ENCODE measurements at regions not wholly inside any gene's neighbourhood (a gene's known extent, or its start where the extent isn't known, plus 50 kb on each side); places are given as distances from the start of the nearest gene placed in this dataset.
"Not testable (repeated sequence)": the region's sequence is repeated elsewhere in the genome, so short reads cannot be mapped to it uniquely, and the experiment has no call there.

- Histone ChIP-seq H3K27ac (ENCODE audit: low read depth, low read length) (no peak overlapping the region), H3K4me3 (ENCODE audit: low read depth in 1 of 2, low read length in 2 of 2) (no peak overlapping the region), H3K27me3 (ENCODE audit: control insufficient read depth in 1 of 2, insufficient read depth in 2 of 2, low read length in 2 of 2) (no peaks in the 10 kb centered on the region), H3K9me3 (ENCODE audit: control insufficient read depth in 1 of 2, low read length in 2 of 2) (no peaks in the 10 kb centered on the region), H3K36me3 (ENCODE audit: control insufficient read depth in 1 of 2, insufficient read depth in 2 of 2, low read length in 2 of 2) (no peaks in the 10 kb centered on the region), H3K9ac (ENCODE audit: low read depth in 1 of 2, low read length in 2 of 2) (no peak overlapping the region), H3K4me1 (ENCODE audit: control insufficient read depth in 1 of 2, insufficient read depth in 2 of 2, low read length in 2 of 2) (no peaks in the 10 kb centered on the region)
Observed at GRCh38 chr3:18199757-18200156, 225.4 kb downstream of the SATB1 start.

GRCh38 chr3:18195836-18196235 lies 229.3 kb downstream of the SATB1 start:
- Histone ChIP-seq H3K9me3 (ENCODE audit: control insufficient read depth in 1 of 2, low read length in 2 of 2) (no peaks in the 10 kb centered on the region), H3K27me3 (ENCODE audit: control insufficient read depth in 1 of 2, insufficient read depth in 2 of 2, low read length in 2 of 2) (no peaks in the 10 kb centered on the region), H3K4me3 (ENCODE audit: low read depth in 1 of 2, low read length in 2 of 2) (no peak overlapping the region), H3K36me3 (ENCODE audit: control insufficient read depth in 1 of 2, insufficient read depth in 2 of 2, low read length in 2 of 2) (no peaks in the 10 kb centered on the region), H3K9ac (ENCODE audit: low read depth in 1 of 2, low read length in 2 of 2) (no peak overlapping the region), H3K27ac (ENCODE audit: low read depth, low read length) (no peak overlapping the region), H3K4me1 (ENCODE audit: control insufficient read depth in 1 of 2, insufficient read depth in 2 of 2, low read length in 2 of 2) (no peaks in the 10 kb centered on the region)

GRCh38 chr3:18194431-18194830 lies 230.7 kb downstream of the SATB1 start:
- H3K9ac ChIP-seq (ENCODE audit: low read depth in 1 of 2, low read length in 2 of 2): no peak overlapping the region
- no peaks in the 10 kb centered on the region for H3K27me3 ChIP-seq (ENCODE audit: control insufficient read depth in 1 of 2, insufficient read depth in 2 of 2, low read length in 2 of 2)
- no peaks in the 10 kb centered on the region for H3K4me1 ChIP-seq (ENCODE audit: control insufficient read depth in 1 of 2, insufficient read depth in 2 of 2, low read length in 2 of 2)
- H3K4me3 ChIP-seq (ENCODE audit: low read depth in 1 of 2, low read length in 2 of 2): no peak overlapping the region
- H3K9me3 ChIP-seq (ENCODE audit: control insufficient read depth in 1 of 2, low read length in 2 of 2): no peaks in the 10 kb centered on the region
- no peak overlapping the region for H3K27ac ChIP-seq (ENCODE audit: low read depth, low read length)
- no peaks in the 10 kb centered on the region for H3K36me3 ChIP-seq (ENCODE audit: control insufficient read depth in 1 of 2, insufficient read depth in 2 of 2, low read length in 2 of 2)

GRCh38 chr3:18190646-18191045 lies 234.5 kb downstream of the SATB1 start:
- H3K9ac ChIP-seq (ENCODE audit: low read depth in 1 of 2, low read length in 2 of 2): no peak overlapping the region
- H3K4me3 ChIP-seq (ENCODE audit: low read depth in 1 of 2, low read length in 2 of 2): no peak overlapping the region
- H3K27ac ChIP-seq (ENCODE audit: low read depth, low read length): no peak overlapping the region
- no peaks in the 10 kb centered on the region for H3K9me3 ChIP-seq (ENCODE audit: control insufficient read depth in 1 of 2, low read length in 2 of 2)
- H3K36me3 ChIP-seq (ENCODE audit: control insufficient read depth in 1 of 2, insufficient read depth in 2 of 2, low read length in 2 of 2): no peaks in the 10 kb centered on the region
- H3K27me3 ChIP-seq (ENCODE audit: control insufficient read depth in 1 of 2, insufficient read depth in 2 of 2, low read length in 2 of 2): no peaks in the 10 kb centered on the region
- H3K4me1 ChIP-seq (ENCODE audit: control insufficient read depth in 1 of 2, insufficient read depth in 2 of 2, low read length in 2 of 2): no peaks in the 10 kb centered on the region

GRCh38 chr3:18189282-18190050 lies 235.7 kb downstream of the SATB1 start:
- H3K4me1 ChIP-seq (ENCODE audit: control insufficient read depth in 1 of 2, insufficient read depth in 2 of 2, low read length in 2 of 2): no peaks in the 10 kb centered on the region
- no peaks in the 10 kb centered on the region for H3K27me3 ChIP-seq (ENCODE audit: control insufficient read depth in 1 of 2, insufficient read depth in 2 of 2, low read length in 2 of 2)
- no peaks in the 10 kb centered on the region for H3K36me3 ChIP-seq (ENCODE audit: control insufficient read depth in 1 of 2, insufficient read depth in 2 of 2, low read length in 2 of 2)
- H3K4me3 ChIP-seq (ENCODE audit: low read depth in 1 of 2, low read length in 2 of 2): no peak overlapping the region
- H3K27ac ChIP-seq (ENCODE audit: low read depth, low read length): no peak overlapping the region
- no peaks in the 10 kb centered on the region for H3K9me3 ChIP-seq (ENCODE audit: control insufficient read depth in 1 of 2, low read length in 2 of 2)
- H3K9ac ChIP-seq (ENCODE audit: low read depth in 1 of 2, low read length in 2 of 2): no peak overlapping the region

- Histone ChIP-seq H3K9ac (ENCODE audit: low read depth in 1 of 2, low read length in 2 of 2) (no peak overlapping the region), H3K9me3 (ENCODE audit: control insufficient read depth in 1 of 2, low read length in 2 of 2) (no peaks in the 10 kb centered on the region), H3K27me3 (ENCODE audit: control insufficient read depth in 1 of 2, insufficient read depth in 2 of 2, low read length in 2 of 2) (no peaks in the 10 kb centered on the region), H3K4me3 (ENCODE audit: low read depth in 1 of 2, low read length in 2 of 2) (no peak overlapping the region), H3K27ac (ENCODE audit: low read depth, low read length) (no peak overlapping the region), H3K4me1 (ENCODE audit: control insufficient read depth in 1 of 2, insufficient read depth in 2 of 2, low read length in 2 of 2) (no peaks in the 10 kb centered on the region), H3K36me3 (ENCODE audit: control insufficient read depth in 1 of 2, insufficient read depth in 2 of 2, low read length in 2 of 2) (no peaks in the 10 kb centered on the region)
Observed at GRCh38 chr3:18188491-18188890, 236.6 kb downstream of the SATB1 start.

GRCh38 chr3:18185624-18186023 lies 239.5 kb downstream of the SATB1 start:
- Histone ChIP-seq H3K27me3 (ENCODE audit: control insufficient read depth in 1 of 2, insufficient read depth in 2 of 2, low read length in 2 of 2) (no peaks in the 10 kb centered on the region), H3K27ac (ENCODE audit: low read depth, low read length) (no peak overlapping the region), H3K4me1 (ENCODE audit: control insufficient read depth in 1 of 2, insufficient read depth in 2 of 2, low read length in 2 of 2) (no peaks in the 10 kb centered on the region), H3K9me3 (ENCODE audit: control insufficient read depth in 1 of 2, low read length in 2 of 2) (no peaks in the 10 kb centered on the region), H3K4me3 (ENCODE audit: low read depth in 1 of 2, low read length in 2 of 2) (no peak overlapping the region), H3K9ac (ENCODE audit: low read depth in 1 of 2, low read length in 2 of 2) (no peak overlapping the region), H3K36me3 (ENCODE audit: control insufficient read depth in 1 of 2, insufficient read depth in 2 of 2, low read length in 2 of 2) (no peaks in the 10 kb centered on the region)

- not testable (repeated sequence) for H3K27ac ChIP-seq (ENCODE audit: low read depth, low read length); H3K9me3 ChIP-seq (ENCODE audit: control insufficient read depth in 1 of 2, low read length in 2 of 2); H3K4me3 ChIP-seq (ENCODE audit: low read depth in 1 of 2, low read length in 2 of 2); H3K27me3 ChIP-seq (ENCODE audit: control insufficient read depth in 1 of 2, insufficient read depth in 2 of 2, low read length in 2 of 2); H3K36me3 ChIP-seq (ENCODE audit: control insufficient read depth in 1 of 2, insufficient read depth in 2 of 2, low read length in 2 of 2); H3K4me1 ChIP-seq (ENCODE audit: control insufficient read depth in 1 of 2, insufficient read depth in 2 of 2, low read length in 2 of 2); H3K9ac ChIP-seq (ENCODE audit: low read depth in 1 of 2, low read length in 2 of 2)
Observed at GRCh38 chr3:18182923-18183322, 242.2 kb downstream of the SATB1 start.

- no peaks in the 10 kb centered on the region for H3K4me1 ChIP-seq (ENCODE audit: control insufficient read depth in 1 of 2, insufficient read depth in 2 of 2, low read length in 2 of 2)
Observed at GRCh38 chr3:18179521-18179920, 245.6 kb downstream of the SATB1 start.

GRCh38 chr3:18177271-18177670 lies 247.9 kb downstream of the SATB1 start:
- H3K4me3 ChIP-seq (ENCODE audit: low read depth in 1 of 2, low read length in 2 of 2): no peak overlapping the region
- no peaks in the 10 kb centered on the region for H3K27me3 ChIP-seq (ENCODE audit: control insufficient read depth in 1 of 2, insufficient read depth in 2 of 2, low read length in 2 of 2)
- no peaks in the 10 kb centered on the region for H3K9me3 ChIP-seq (ENCODE audit: control insufficient read depth in 1 of 2, low read length in 2 of 2)
- no peak overlapping the region for H3K9ac ChIP-seq (ENCODE audit: low read depth in 1 of 2, low read length in 2 of 2)
- H3K27ac ChIP-seq (ENCODE audit: low read depth, low read length): no peak overlapping the region
- H3K4me1 ChIP-seq (ENCODE audit: control insufficient read depth in 1 of 2, insufficient read depth in 2 of 2, low read length in 2 of 2): no peaks in the 10 kb centered on the region
- H3K36me3 ChIP-seq (ENCODE audit: control insufficient read depth in 1 of 2, insufficient read depth in 2 of 2, low read length in 2 of 2): no peaks in the 10 kb centered on the region

More at GRCh38 chr3:18179521-18179920, 245.6 kb downstream of the SATB1 start:
- Histone ChIP-seq H3K36me3 (ENCODE audit: control insufficient read depth in 1 of 2, insufficient read depth in 2 of 2, low read length in 2 of 2) (no peaks in the 10 kb centered on the region), H3K27ac (ENCODE audit: low read depth, low read length) (no peak overlapping the region), H3K4me3 (ENCODE audit: low read depth in 1 of 2, low read length in 2 of 2) (no peak overlapping the region), H3K9me3 (ENCODE audit: control insufficient read depth in 1 of 2, low read length in 2 of 2) (no peaks in the 10 kb centered on the region), H3K27me3 (ENCODE audit: control insufficient read depth in 1 of 2, insufficient read depth in 2 of 2, low read length in 2 of 2) (no peaks in the 10 kb centered on the region), H3K9ac (ENCODE audit: low read depth in 1 of 2, low read length in 2 of 2) (no peak overlapping the region)
